ENCODE measurements at regions not wholly inside any gene's neighbourhood (a gene's known extent, or its start where the extent isn't known, plus 50 kb on each side); places are given as distances from the start of the nearest gene placed in this dataset.

DNA sequence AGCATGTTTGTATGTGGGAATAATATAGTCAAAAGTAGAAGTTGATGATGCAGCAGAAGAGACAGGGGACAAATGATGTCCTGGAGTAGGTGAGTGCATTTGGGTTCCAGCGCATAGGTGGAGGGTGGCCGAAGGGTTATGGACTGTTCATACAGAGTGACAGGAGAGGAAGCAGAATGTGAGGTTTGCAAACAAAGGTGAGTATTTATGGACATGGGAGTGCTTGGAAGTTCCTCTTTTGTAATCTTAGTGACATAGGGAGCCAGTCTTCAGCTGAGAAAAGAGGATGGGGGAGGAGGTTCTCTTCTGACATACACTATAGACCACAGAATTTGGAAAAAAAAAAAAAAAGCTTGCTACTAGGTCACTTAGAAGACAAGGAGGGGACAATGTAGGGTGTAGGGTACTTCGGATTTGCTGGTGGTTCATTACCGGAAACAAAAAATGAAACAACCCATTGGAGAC lies 331.6 kb downstream of the DLEU7 start:
- no peak for TF ChIP-seq EZH2 (IDR thresholded peaks at IDR 0.05; ENCODE audit: low read depth)
- TF ChIP-seq, protein P1, sequence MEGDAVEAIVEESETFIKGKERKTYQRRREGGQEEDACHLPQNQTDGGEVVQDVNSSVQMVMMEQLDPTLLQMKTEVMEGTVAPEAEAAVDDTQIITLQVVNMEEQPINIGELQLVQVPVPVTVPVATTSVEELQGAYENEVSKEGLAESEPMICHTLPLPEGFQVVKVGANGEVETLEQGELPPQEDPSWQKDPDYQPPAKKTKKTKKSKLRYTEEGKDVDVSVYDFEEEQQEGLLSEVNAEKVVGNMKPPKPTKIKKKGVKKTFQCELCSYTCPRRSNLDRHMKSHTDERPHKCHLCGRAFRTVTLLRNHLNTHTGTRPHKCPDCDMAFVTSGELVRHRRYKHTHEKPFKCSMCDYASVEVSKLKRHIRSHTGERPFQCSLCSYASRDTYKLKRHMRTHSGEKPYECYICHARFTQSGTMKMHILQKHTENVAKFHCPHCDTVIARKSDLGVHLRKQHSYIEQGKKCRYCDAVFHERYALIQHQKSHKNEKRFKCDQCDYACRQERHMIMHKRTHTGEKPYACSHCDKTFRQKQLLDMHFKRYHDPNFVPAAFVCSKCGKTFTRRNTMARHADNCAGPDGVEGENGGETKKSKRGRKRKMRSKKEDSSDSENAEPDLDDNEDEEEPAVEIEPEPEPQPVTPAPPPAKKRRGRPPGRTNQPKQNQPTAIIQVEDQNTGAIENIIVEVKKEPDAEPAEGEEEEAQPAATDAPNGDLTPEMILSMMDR (conservative IDR thresholded peaks at IDR 0.05): no peak

All from PC-9 (cell line).